ENCODE measurements at regions not wholly inside any gene's neighbourhood (a gene's known extent, or its start where the extent isn't known, plus 50 kb on each side); places are given as distances from the start of the nearest gene placed in this dataset.

DNA sequence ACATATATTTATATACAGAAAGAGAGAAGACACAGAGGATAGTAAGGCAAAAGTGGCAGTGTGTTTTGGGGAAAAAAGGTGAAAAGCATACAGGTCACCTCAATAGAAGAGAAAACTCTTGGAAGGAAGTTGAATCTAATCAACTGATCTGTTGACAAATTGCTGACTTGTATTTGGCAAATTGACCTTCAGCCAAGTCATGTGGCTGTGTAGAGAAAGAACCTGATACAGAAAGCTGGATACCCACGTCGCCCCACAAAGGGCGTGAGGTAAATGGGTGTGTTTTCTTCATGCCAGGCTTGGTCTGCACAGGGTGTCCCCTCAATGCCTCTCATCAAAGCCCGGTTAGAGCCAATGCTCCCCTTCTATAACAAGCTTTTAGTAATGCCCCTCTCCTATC, 230.0 kb upstream of the KLHL29 start (continued):
- no peak for TF ChIP-seq SMAD9 (CRISPR knock-in tag; IDR thresholded peaks at IDR 0.05)

DNA sequence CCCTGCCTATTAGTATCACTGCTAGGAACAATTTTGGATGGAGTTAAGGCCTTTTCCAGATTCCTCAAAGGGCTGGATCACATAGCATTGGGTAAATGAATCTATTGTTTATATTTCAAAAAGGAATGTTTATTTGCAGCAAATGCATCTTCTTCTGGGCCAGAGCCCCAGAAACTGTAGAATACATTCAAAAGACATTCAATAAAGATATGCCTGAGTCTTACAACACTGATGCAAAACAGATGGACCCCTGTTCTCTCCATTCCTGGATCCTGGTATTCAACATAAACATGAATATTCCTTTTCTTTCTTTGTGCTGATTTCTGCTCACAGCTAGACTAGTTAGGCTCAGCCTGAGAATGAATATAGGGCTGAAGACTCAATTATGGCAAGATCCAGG, 227.2 kb upstream of the KLHL29 start:
- no peak for DNase-seq (ENCODE audit: low spot score)
- H3K4me3 ChIP-seq (replicated peaks in 1 of 3; ENCODE audit: insufficient read depth in 1 of 3, low read depth in 2 of 3, low read length in 3 of 3): no peak overlapping the region
- ChIA-PET CTCF (ENCODE audit: low intra/inter-chr PET ratio, low total read pairs) (no interaction called here), POLR2A (no interaction called here)
- no peaks in the 10 kb centered on the region for H3K4me1 ChIP-seq (ENCODE audit: insufficient read depth, low read length)
- no peak overlapping the region for H3K27ac ChIP-seq (ENCODE audit: extremely low read length, insufficient read depth, low read length)
- H2AFZ ChIP-seq (ENCODE audit: low read length): no peak overlapping the region
- FAIRE-seq: no peak
- TF ChIP-seq PBX2 (CRISPR knock-in tag; IDR thresholded peaks at IDR 0.05) (no peak), NKX3-1 (CRISPR knock-in tag; IDR thresholded peaks at IDR 0.05) (no peak), AKNA (CRISPR knock-in tag; IDR thresholded peaks at IDR 0.05; ENCODE audit: borderline replicate concordance) (no peak), KDM3A (CRISPR knock-in tag; IDR thresholded peaks at IDR 0.05; ENCODE audit: low read depth) (no peak), MLX (CRISPR knock-in tag; IDR thresholded peaks at IDR 0.05) (no peak), GLI4 (CRISPR knock-in tag; IDR thresholded peaks at IDR 0.05; ENCODE audit: borderline replicate concordance) (no peak), KDM1A (CRISPR knock-in tag; IDR thresholded peaks at IDR 0.05) (no peak), ZNF761 (CRISPR knock-in tag; conservative IDR thresholded peaks at IDR 0.05) (no peak), KDM5B (CRISPR knock-in tag; IDR thresholded peaks at IDR 0.05; ENCODE audit: borderline replicate concordance) (no peak), MAFF (IDR thresholded peaks at IDR 0.05; ENCODE audit: low read depth, low read length) (no peak), ZNF225 (CRISPR knock-in tag; IDR thresholded peaks at IDR 0.05) (no peak), ISX (CRISPR knock-in tag; conservative IDR thresholded peaks at IDR 0.05) (no peak), HMGA1 (CRISPR knock-in tag; conservative IDR thresholded peaks at IDR 0.05) (no peak), YEATS4 (CRISPR knock-in tag; IDR thresholded peaks at IDR 0.05; ENCODE audit: borderline replicate concordance) (no peak), TAF15 (IDR thresholded peaks at IDR 0.05; ENCODE audit: low read depth, low read length, poor library complexity, severe bottlenecking) (no peak)
- TF ChIP-seq, protein P1, sequence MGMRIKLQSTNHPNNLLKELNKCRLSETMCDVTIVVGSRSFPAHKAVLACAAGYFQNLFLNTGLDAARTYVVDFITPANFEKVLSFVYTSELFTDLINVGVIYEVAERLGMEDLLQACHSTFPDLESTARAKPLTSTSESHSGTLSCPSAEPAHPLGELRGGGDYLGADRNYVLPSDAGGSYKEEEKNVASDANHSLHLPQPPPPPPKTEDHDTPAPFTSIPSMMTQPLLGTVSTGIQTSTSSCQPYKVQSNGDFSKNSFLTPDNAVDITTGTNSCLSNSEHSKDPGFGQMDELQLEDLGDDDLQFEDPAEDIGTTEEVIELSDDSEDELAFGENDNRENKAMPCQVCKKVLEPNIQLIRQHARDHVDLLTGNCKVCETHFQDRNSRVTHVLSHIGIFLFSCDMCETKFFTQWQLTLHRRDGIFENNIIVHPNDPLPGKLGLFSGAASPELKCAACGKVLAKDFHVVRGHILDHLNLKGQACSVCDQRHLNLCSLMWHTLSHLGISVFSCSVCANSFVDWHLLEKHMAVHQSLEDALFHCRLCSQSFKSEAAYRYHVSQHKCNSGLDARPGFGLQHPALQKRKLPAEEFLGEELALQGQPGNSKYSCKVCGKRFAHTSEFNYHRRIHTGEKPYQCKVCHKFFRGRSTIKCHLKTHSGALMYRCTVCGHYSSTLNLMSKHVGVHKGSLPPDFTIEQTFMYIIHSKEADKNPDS (CRISPR knock-in tag; IDR thresholded peaks at IDR 0.05): no peak
- no peaks in the 10 kb centered on the region for H3K79me2 ChIP-seq (ENCODE audit: insufficient read depth, low read length)
- ATAC-seq: no peak
- H3K36me3 ChIP-seq (replicated peaks in 1 of 2; ENCODE audit: control insufficient read depth in 1 of 2, insufficient read depth in 2 of 2, low read length in 2 of 2): no peaks in the 10 kb centered on the region
- no peaks in the 10 kb centered on the region for H3K9me3 ChIP-seq (ENCODE audit: low read length)
- no TSS peak for BruUV-seq (replicated peaks)
- in situ Hi-C loops (cut with HindIII; ENCODE audit: extremely low pct_ligation_motif_present, low pct_unique_long_range_greater_than_20kb) (no loop called here), intact Hi-C loops (cut with micrococcal nuclease; ENCODE audit: unreplicated experiment) (no loop called here)
- no peaks in the 10 kb centered on the region for H3K27me3 ChIP-seq (ENCODE audit: control insufficient read depth in 1 of 2, insufficient read depth in 2 of 2, low read length in 2 of 2)
- H3K4me2 ChIP-seq (ENCODE audit: low read depth, low read length): no peak overlapping the region
- no peaks in the 10 kb centered on the region for H4K20me1 ChIP-seq (ENCODE audit: insufficient read depth, low read length)
- no peak overlapping the region for H3K9ac ChIP-seq (ENCODE audit: insufficient read depth, low read depth, low read length)

All from HepG2 (cell line).